CD14-positive monocyte (primary cell): ENCODE measurements at regions not wholly inside any gene's neighbourhood (a gene's known extent, or its start where the extent isn't known, plus 50 kb on each side); places are given as distances from the start of the nearest gene placed in this dataset.

Experiments used
- DNase-seq, 3 donors: peaks; one replicate each; pipeline ENCODE4 v3.0.0-alpha.2; 2011 to 2022
- H2AFZ ChIP-seq: 2 replicates; pipeline ENCODE4 v1.6.0; 2012; ENCODE audit warnings: mild to moderate bottlenecking, low read depth, low read length, inconsistent platforms; ENCODE audit not compliant: insufficient read depth, poor library complexity, severe bottlenecking
- H3K27ac ChIP-seq, 2 donors: 1 replicate in 1 of 2; 2 replicates in 1 of 2; pipeline ENCODE4 v1.5.1; 2012 to 2013; ENCODE audit warnings: low read length in 2 of 2, control low read depth in 1 of 2, inconsistent platforms in 1 of 2, low read depth in 1 of 2, mild to moderate bottlenecking in 1 of 2
- H3K27me3 ChIP-seq, 2 donors: one replicate each; pipeline versions ENCODE4 v1.6.0 to v1.6.1; 2011 to 2013; ENCODE audit warnings: low read length in 2 of 2; ENCODE audit not compliant: control insufficient read depth in 2 of 2, insufficient read depth in 2 of 2
- H3K36me3 ChIP-seq, 2 donors: replicated peaks in 1 of 2; 1 replicate in 1 of 2; 2 replicates in 1 of 2; pipeline versions ENCODE4 v1.5.1 to v1.6.1; 2012 to 2013; ENCODE audit warnings: low read length in 2 of 2, control low read depth in 1 of 2, inconsistent platforms in 1 of 2, mild to moderate bottlenecking in 1 of 2; ENCODE audit not compliant: insufficient read depth in 2 of 2, control insufficient read depth in 1 of 2
- H3K4me1 ChIP-seq, 2 donors: 1 replicate in 1 of 2; 2 replicates in 1 of 2; pipeline versions ENCODE4 v1.5.1 to v1.6.1; 2012 to 2013; ENCODE audit warnings: low read length in 2 of 2, control low read depth in 1 of 2, inconsistent platforms in 1 of 2, mild to moderate bottlenecking in 1 of 2, moderate library complexity in 1 of 2; ENCODE audit not compliant: insufficient read depth in 2 of 2, control insufficient read depth in 1 of 2
- H3K4me2 ChIP-seq: replicated peaks from 2 replicates; pipeline ENCODE3; 2012; ENCODE audit warnings: low read length, moderate library complexity, mild to moderate bottlenecking; ENCODE audit not compliant: poor library complexity, severe bottlenecking; ENCODE audit errors: extremely low read depth
- H3K4me3 ChIP-seq, 3 experiments: fragments of 200-600 bp in 1 of 3; sonication (generic) in 1 of 3; replicated peaks in 1 of 3; 1 replicate in 2 of 3; 2 replicates in 1 of 3; pipeline ENCODE4 v1.5.1; 2011 to 2013; ENCODE audit warnings: low read length in 3 of 3, mild to moderate bottlenecking in 3 of 3, control low read depth in 2 of 3, low read depth in 2 of 3, inconsistent platforms in 1 of 3, moderate library complexity in 1 of 3
- H3K79me2 ChIP-seq: 2 replicates; pipeline ENCODE4 v1.6.0; 2012; ENCODE audit warnings: mild to moderate bottlenecking, control low read depth, inconsistent platforms, low read length, moderate library complexity; ENCODE audit not compliant: insufficient read depth
- H3K9ac ChIP-seq: 2 replicates; pipeline ENCODE4 v1.6.0; 2017; ENCODE audit warnings: low read length, mild to moderate bottlenecking; ENCODE audit not compliant: insufficient read depth, poor library complexity, severe bottlenecking
- H3K9me3 ChIP-seq, 2 donors: replicated peaks in 1 of 2; 1 replicate in 1 of 2; 2 replicates in 1 of 2; pipeline versions ENCODE4 v1.5.1 to v1.6.1; 2012 to 2013; ENCODE audit warnings: low read length in 2 of 2, control low read depth in 1 of 2; ENCODE audit not compliant: control insufficient read depth in 1 of 2, insufficient read depth in 1 of 2
- H4K20me1 ChIP-seq: 2 replicates; pipeline ENCODE4 v1.6.0; 2012; ENCODE audit warnings: mild to moderate bottlenecking, low read length, control low read depth, moderate library complexity; ENCODE audit not compliant: insufficient read depth
- H3K27ac Mint-ChIP-seq, 7 donors: one replicate each; pipeline ENCODE4 v1.8.0; 2020; ENCODE audit warnings: mild to moderate bottlenecking in 7 of 7, mixed read lengths in 7 of 7, moderate library complexity in 6 of 7, inconsistent platforms in 2 of 7
- H3K27me3 Mint-ChIP-seq, 3 donors: one replicate each; pipeline ENCODE4 v1.8.0; 2021 to 2022; ENCODE audit warnings: low read depth in 3 of 3, mild to moderate bottlenecking in 3 of 3, mixed read lengths in 3 of 3, moderate library complexity in 3 of 3, inconsistent platforms in 1 of 3
- H3K36me3 Mint-ChIP-seq, 2 donors: one replicate each; pipeline ENCODE4 v1.8.0; 2020; ENCODE audit warnings: mixed read lengths in 2 of 2, inconsistent platforms in 1 of 2, mild to moderate bottlenecking in 1 of 2
- H3K4me1 Mint-ChIP-seq: one replicate; pipeline ENCODE4 v1.8.0; 2020; ENCODE audit warnings: mild to moderate bottlenecking, mixed read lengths
- H3K4me3 Mint-ChIP-seq, 2 donors: one replicate each; pipeline ENCODE4 v1.8.0; 2020; ENCODE audit warnings: mild to moderate bottlenecking in 2 of 2, mixed read lengths in 2 of 2, moderate library complexity in 1 of 2
- H3K9me3 Mint-ChIP-seq, 7 donors: one replicate each; pipeline ENCODE4 v1.8.0; 2020 to 2022; ENCODE audit warnings: mixed read lengths in 7 of 7, mild to moderate bottlenecking in 6 of 7, moderate library complexity in 6 of 7, inconsistent platforms in 2 of 7
- WGBS: methylation state at CpG from one replicate; pipeline ENCODE4 v1.1.5; 2013; ENCODE audit warnings: missing lambda C conversion rate; ENCODE audit not compliant: insufficient coverage; 5-methylcytosine and 5-hydroxymethylcytosine counted together
- intact Hi-C, 2 donors: fragments of 100-400 bp; cut with micrococcal nuclease; formaldehyde crosslinking; loops; one replicate each; pipeline versions ENCODE4 v1.15.0 to v1.15.1; 2023
- TF ChIP-seq, protein P1 (sequence below): fragments of 200-600 bp; IDR thresholded peaks from one replicate; pipeline ENCODE4 v1.8.0; 2022; ENCODE audit warnings: antibody characterized with exemption, mild to moderate bottlenecking

DNA sequence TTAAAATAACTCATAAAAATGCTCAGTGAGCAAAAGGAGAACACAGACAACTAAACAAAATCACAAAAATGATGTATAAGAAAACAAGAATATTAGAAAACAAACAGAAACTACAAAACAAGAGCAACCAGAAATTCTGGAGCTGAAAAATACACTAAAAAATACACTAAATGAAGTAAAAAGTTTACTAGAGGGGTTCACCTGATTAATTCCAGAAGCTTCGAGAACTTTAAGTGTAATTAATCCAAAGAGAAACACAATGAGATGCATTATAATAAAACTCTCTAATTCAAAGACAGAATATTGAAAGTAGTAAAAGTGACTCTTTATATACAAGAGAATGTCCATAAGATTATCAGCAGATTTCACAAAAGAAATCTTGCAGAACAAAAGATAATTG, 558.4 kb downstream of the CCER1 start:
- intact Hi-C loops, result no loop called here

DNA sequence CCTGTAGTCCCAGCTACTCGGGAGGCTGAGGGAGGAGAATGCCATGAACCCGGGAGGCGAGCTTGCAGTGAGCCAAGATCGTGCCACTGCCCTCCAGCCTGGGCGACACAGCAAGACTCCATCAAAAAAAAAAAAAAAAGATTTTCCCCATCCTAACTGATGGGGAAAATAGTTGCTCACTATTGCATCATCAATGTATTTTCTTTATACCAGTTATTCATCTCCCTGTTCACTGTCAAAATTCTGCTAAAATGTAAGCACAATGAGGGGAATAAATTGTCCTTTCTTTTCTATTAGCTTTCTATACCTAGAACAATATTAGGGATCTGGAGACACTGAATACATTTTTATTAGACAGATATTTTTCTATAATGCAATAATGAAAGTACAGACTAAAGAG, 561.3 kb downstream of the CCER1 start:
- peak overlapping the region in 1 of 2 donors; percentile 16 for H3K4me3 Mint-ChIP-seq
- Histone ChIP-seq H3K4me1 (peaks cover 0 to 3% of the 10 kb centered on the region in 2 donors), H3K27ac (no peak overlapping the region), H3K9ac (no peak overlapping the region), H3K9me3 (peaks cover 18 to 42% of the 10 kb centered on the region in 2 donors), H2AFZ (no peak overlapping the region), H4K20me1 (no peaks in the 10 kb centered on the region), H3K36me3 (no peaks in the 10 kb centered on the region), H3K4me2 (no peak overlapping the region), H3K79me2 (no peaks in the 10 kb centered on the region), H3K27me3 (peaks cover 37 to 65% of the 10 kb centered on the region in 2 donors), H3K4me3 (no peak overlapping the region)
- TF ChIP-seq, protein P1, sequence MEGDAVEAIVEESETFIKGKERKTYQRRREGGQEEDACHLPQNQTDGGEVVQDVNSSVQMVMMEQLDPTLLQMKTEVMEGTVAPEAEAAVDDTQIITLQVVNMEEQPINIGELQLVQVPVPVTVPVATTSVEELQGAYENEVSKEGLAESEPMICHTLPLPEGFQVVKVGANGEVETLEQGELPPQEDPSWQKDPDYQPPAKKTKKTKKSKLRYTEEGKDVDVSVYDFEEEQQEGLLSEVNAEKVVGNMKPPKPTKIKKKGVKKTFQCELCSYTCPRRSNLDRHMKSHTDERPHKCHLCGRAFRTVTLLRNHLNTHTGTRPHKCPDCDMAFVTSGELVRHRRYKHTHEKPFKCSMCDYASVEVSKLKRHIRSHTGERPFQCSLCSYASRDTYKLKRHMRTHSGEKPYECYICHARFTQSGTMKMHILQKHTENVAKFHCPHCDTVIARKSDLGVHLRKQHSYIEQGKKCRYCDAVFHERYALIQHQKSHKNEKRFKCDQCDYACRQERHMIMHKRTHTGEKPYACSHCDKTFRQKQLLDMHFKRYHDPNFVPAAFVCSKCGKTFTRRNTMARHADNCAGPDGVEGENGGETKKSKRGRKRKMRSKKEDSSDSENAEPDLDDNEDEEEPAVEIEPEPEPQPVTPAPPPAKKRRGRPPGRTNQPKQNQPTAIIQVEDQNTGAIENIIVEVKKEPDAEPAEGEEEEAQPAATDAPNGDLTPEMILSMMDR, result no peak
- peaks cover 0 to 3% of the 10 kb centered on the region in 2 donors for H3K36me3 Mint-ChIP-seq
- no peak overlapping the region for H3K27ac Mint-ChIP-seq
- no CpG with 5 or more reads among the region's 5 CpGs for WGBS
- peaks cover 36 to 64% (median 51%) of the 10 kb centered on the region in 3 donors for H3K27me3 Mint-ChIP-seq
- intact Hi-C loops, result no loop called here
- H3K4me1 Mint-ChIP-seq, result peaks cover 5% of the 10 kb centered on the region
- peaks cover 18 to 58% (median 41%) of the 10 kb centered on the region in 7 donors for H3K9me3 Mint-ChIP-seq
- no peak for DNase-seq

More for the DNA sequence above, 558.4 kb downstream of the CCER1 start:
- Histone ChIP-seq H4K20me1 (no peaks in the 10 kb centered on the region), H3K36me3 (no peaks in the 10 kb centered on the region), H3K9ac (no peak overlapping the region), H3K27me3 (peaks cover 34 to 60% of the 10 kb centered on the region in 2 donors), H2AFZ (no peak overlapping the region), H3K9me3 (peaks cover 18 to 49% of the 10 kb centered on the region in 2 donors), H3K4me2 (no peak overlapping the region), H3K4me1 (no peaks in the 10 kb centered on the region), H3K4me3 (no peak overlapping the region), H3K27ac (no peak overlapping the region), H3K79me2 (no peaks in the 10 kb centered on the region)
- TF ChIP-seq, protein P1, result no peak
- peaks cover 27 to 73% (median 55%) of the 10 kb centered on the region in 3 donors for H3K27me3 Mint-ChIP-seq
- peaks cover 17 to 46% (median 34%) of the 10 kb centered on the region in 7 donors for H3K9me3 Mint-ChIP-seq
- no peak overlapping the region for H3K27ac Mint-ChIP-seq
- H3K4me1 Mint-ChIP-seq, result no peaks in the 10 kb centered on the region
- no CpG with 5 or more reads among the region's 1 CpG for WGBS
- H3K4me3 Mint-ChIP-seq, result peak overlapping the region in 1 of 2 donors; percentile 26
- H3K36me3 Mint-ChIP-seq, result peaks cover 0 to 3% of the 10 kb centered on the region in 2 donors
- no peak for DNase-seq
